ENCODE measurements at regions not wholly inside any gene's neighbourhood (a gene's known extent, or its start where the extent isn't known, plus 50 kb on each side); places are given as distances from the start of the nearest gene placed in this dataset.

GRCh38 chr11:133746663-133747306 is 98.5 kb downstream of the SPATA19 start:
- H3K27ac ChIP-seq (ENCODE audit: low read depth, low read length), result no peak overlapping the region
- H3K27me3 ChIP-seq (ENCODE audit: control insufficient read depth, insufficient read depth, low read length), result no peaks in the 10 kb centered on the region
- H3K9me3 ChIP-seq (ENCODE audit: control insufficient read depth, insufficient read depth, low read depth, low read length), result peaks cover 6% of the 10 kb centered on the region; the same call in 1 of the 2 replicates
- H3K9ac ChIP-seq (ENCODE audit: low read length), result no peak overlapping the region
- peaks cover 9% of the 10 kb centered on the region; the same call in 1 of the 2 replicates for H3K4me1 ChIP-seq (ENCODE audit: control insufficient read depth, insufficient read depth, low read length)
- no peaks in the 10 kb centered on the region for H3K36me3 ChIP-seq (ENCODE audit: control insufficient read depth, insufficient read depth, low read length)
- H3K4me3 ChIP-seq (ENCODE audit: low read depth, low read length), result no peak overlapping the region

- Histone ChIP-seq H3K4me1 (ENCODE audit: control insufficient read depth, insufficient read depth, low read length) (peaks cover 9% of the 10 kb centered on the region; the same call in 1 of the 2 replicates), H3K27me3 (ENCODE audit: control insufficient read depth, insufficient read depth, low read length) (no peaks in the 10 kb centered on the region), H3K36me3 (ENCODE audit: control insufficient read depth, insufficient read depth, low read length) (no peaks in the 10 kb centered on the region), H3K9me3 (ENCODE audit: control insufficient read depth, insufficient read depth, low read depth, low read length) (peaks cover 6% of the 10 kb centered on the region; the same call in 1 of the 2 replicates), H3K27ac (ENCODE audit: low read depth, low read length) (no peak overlapping the region), H3K9ac (ENCODE audit: low read length) (no peak overlapping the region), H3K4me3 (ENCODE audit: low read depth, low read length) (no peak overlapping the region)
Observed at GRCh38 chr11:133745791-133746190, 99.5 kb downstream of the SPATA19 start.

- no peaks in the 10 kb centered on the region for H3K27me3 ChIP-seq (ENCODE audit: control insufficient read depth, insufficient read depth, low read length)
- peaks cover 6% of the 10 kb centered on the region; the same call in 1 of the 2 replicates for H3K4me1 ChIP-seq (ENCODE audit: control insufficient read depth, insufficient read depth, low read length)
- H3K36me3 ChIP-seq (ENCODE audit: control insufficient read depth, insufficient read depth, low read length), result no peaks in the 10 kb centered on the region
- no peak overlapping the region for H3K4me3 ChIP-seq (ENCODE audit: low read depth, low read length)
- H3K9ac ChIP-seq (ENCODE audit: low read length), result no peak overlapping the region
- H3K9me3 ChIP-seq (ENCODE audit: control insufficient read depth, insufficient read depth, low read depth, low read length), result peaks cover 2% of the 10 kb centered on the region; the same call in 1 of the 2 replicates
- no peak overlapping the region for H3K27ac ChIP-seq (ENCODE audit: low read depth, low read length)
Observed at GRCh38 chr11:133742353-133742752, 103.0 kb downstream of the SPATA19 start.

- Histone ChIP-seq H3K9ac (ENCODE audit: low read length) (no peak overlapping the region), H3K4me1 (ENCODE audit: control insufficient read depth, insufficient read depth, low read length) (peaks cover 3% of the 10 kb centered on the region; the same call in 1 of the 2 replicates), H3K27ac (ENCODE audit: low read depth, low read length) (no peak overlapping the region), H3K9me3 (ENCODE audit: control insufficient read depth, insufficient read depth, low read depth, low read length) (peaks cover 2% of the 10 kb centered on the region; the same call in 1 of the 2 replicates), H3K36me3 (ENCODE audit: control insufficient read depth, insufficient read depth, low read length) (no peaks in the 10 kb centered on the region), H3K27me3 (ENCODE audit: control insufficient read depth, insufficient read depth, low read length) (no peaks in the 10 kb centered on the region), H3K4me3 (ENCODE audit: low read depth, low read length) (no peak overlapping the region)
Observed at GRCh38 chr11:133740963-133741362, 104.3 kb downstream of the SPATA19 start.

- Histone ChIP-seq H3K9ac (ENCODE audit: low read length) (no peak overlapping the region), H3K27ac (ENCODE audit: low read depth, low read length) (no peak overlapping the region), H3K36me3 (ENCODE audit: control insufficient read depth, insufficient read depth, low read length) (no peaks in the 10 kb centered on the region), H3K4me1 (ENCODE audit: control insufficient read depth, insufficient read depth, low read length) (no peaks in the 10 kb centered on the region), H3K9me3 (ENCODE audit: control insufficient read depth, insufficient read depth, low read depth, low read length) (peaks cover 2% of the 10 kb centered on the region; the same call in 1 of the 2 replicates), H3K27me3 (ENCODE audit: control insufficient read depth, insufficient read depth, low read length) (no peaks in the 10 kb centered on the region), H3K4me3 (ENCODE audit: low read depth, low read length) (no peak overlapping the region)
Observed at GRCh38 chr11:133739481-133739880, 105.8 kb downstream of the SPATA19 start.

GRCh38 chr11:133738624-133739023 is 106.7 kb downstream of the SPATA19 start:
- Histone ChIP-seq H3K27me3 (ENCODE audit: control insufficient read depth, insufficient read depth, low read length) (no peaks in the 10 kb centered on the region), H3K4me1 (ENCODE audit: control insufficient read depth, insufficient read depth, low read length) (no peaks in the 10 kb centered on the region), H3K36me3 (ENCODE audit: control insufficient read depth, insufficient read depth, low read length) (no peaks in the 10 kb centered on the region), H3K9ac (ENCODE audit: low read length) (no peak overlapping the region), H3K9me3 (ENCODE audit: control insufficient read depth, insufficient read depth, low read depth, low read length) (peaks cover 2% of the 10 kb centered on the region; the same call in 1 of the 2 replicates), H3K27ac (ENCODE audit: low read depth, low read length) (no peak overlapping the region), H3K4me3 (ENCODE audit: low read depth, low read length) (no peak overlapping the region)

- Histone ChIP-seq H3K9ac (ENCODE audit: low read length) (no peak overlapping the region), H3K36me3 (ENCODE audit: control insufficient read depth, insufficient read depth, low read length) (no peaks in the 10 kb centered on the region), H3K9me3 (ENCODE audit: control insufficient read depth, insufficient read depth, low read depth, low read length) (no peaks in the 10 kb centered on the region), H3K4me1 (ENCODE audit: control insufficient read depth, insufficient read depth, low read length) (peaks cover 11% of the 10 kb centered on the region; the same call in 1 of the 2 replicates), H3K27me3 (ENCODE audit: control insufficient read depth, insufficient read depth, low read length) (no peaks in the 10 kb centered on the region), H3K27ac (ENCODE audit: low read depth, low read length) (no peak overlapping the region), H3K4me3 (ENCODE audit: low read depth, low read length) (no peak overlapping the region)
Observed at GRCh38 chr11:133733631-133734030, 111.7 kb downstream of the SPATA19 start.

GRCh38 chr11:133732109-133732674 is 113.1 kb downstream of the SPATA19 start:
- H3K27ac ChIP-seq (ENCODE audit: low read depth, low read length), result no peak overlapping the region
- H3K4me3 ChIP-seq (ENCODE audit: low read depth, low read length), result no peak overlapping the region
- no peaks in the 10 kb centered on the region for H3K9me3 ChIP-seq (ENCODE audit: control insufficient read depth, insufficient read depth, low read depth, low read length)
- no peaks in the 10 kb centered on the region for H3K27me3 ChIP-seq (ENCODE audit: control insufficient read depth, insufficient read depth, low read length)
- no peak overlapping the region for H3K9ac ChIP-seq (ENCODE audit: low read length)
- H3K36me3 ChIP-seq (ENCODE audit: control insufficient read depth, insufficient read depth, low read length), result no peaks in the 10 kb centered on the region
- peaks cover 11% of the 10 kb centered on the region; the same call in 1 of the 2 replicates for H3K4me1 ChIP-seq (ENCODE audit: control insufficient read depth, insufficient read depth, low read length)

- Histone ChIP-seq H3K4me3 (ENCODE audit: low read depth, low read length) (no peak overlapping the region), H3K9me3 (ENCODE audit: control insufficient read depth, insufficient read depth, low read depth, low read length) (no peaks in the 10 kb centered on the region), H3K9ac (ENCODE audit: low read length) (no peak overlapping the region), H3K4me1 (ENCODE audit: control insufficient read depth, insufficient read depth, low read length) (peaks cover 11% of the 10 kb centered on the region; the same call in 1 of the 2 replicates), H3K27ac (ENCODE audit: low read depth, low read length) (no peak overlapping the region), H3K36me3 (ENCODE audit: control insufficient read depth, insufficient read depth, low read length) (no peaks in the 10 kb centered on the region), H3K27me3 (ENCODE audit: control insufficient read depth, insufficient read depth, low read length) (no peaks in the 10 kb centered on the region)
Observed at GRCh38 chr11:133727774-133728173, 117.5 kb downstream of the SPATA19 start.

- no peak overlapping the region for H3K27ac ChIP-seq (ENCODE audit: low read depth, low read length)
- no peaks in the 10 kb centered on the region for H3K9me3 ChIP-seq (ENCODE audit: control insufficient read depth, insufficient read depth, low read depth, low read length)
- no peak overlapping the region for H3K9ac ChIP-seq (ENCODE audit: low read length)
- no peaks in the 10 kb centered on the region for H3K27me3 ChIP-seq (ENCODE audit: control insufficient read depth, insufficient read depth, low read length)
- H3K36me3 ChIP-seq (ENCODE audit: control insufficient read depth, insufficient read depth, low read length), result no peaks in the 10 kb centered on the region
- H3K4me3 ChIP-seq (ENCODE audit: low read depth, low read length), result no peak overlapping the region
- peaks cover 3% of the 10 kb centered on the region; the same call in 1 of the 2 replicates for H3K4me1 ChIP-seq (ENCODE audit: control insufficient read depth, insufficient read depth, low read length)
Observed at GRCh38 chr11:133726542-133726941, 118.8 kb downstream of the SPATA19 start.

- Histone ChIP-seq H3K9ac (ENCODE audit: low read length) (no peak overlapping the region), H3K27ac (ENCODE audit: low read depth, low read length) (no peak overlapping the region), H3K4me3 (ENCODE audit: low read depth, low read length) (no peak overlapping the region), H3K27me3 (ENCODE audit: control insufficient read depth, insufficient read depth, low read length) (no peaks in the 10 kb centered on the region), H3K9me3 (ENCODE audit: control insufficient read depth, insufficient read depth, low read depth, low read length) (no peaks in the 10 kb centered on the region), H3K36me3 (ENCODE audit: control insufficient read depth, insufficient read depth, low read length) (no peaks in the 10 kb centered on the region), H3K4me1 (ENCODE audit: control insufficient read depth, insufficient read depth, low read length) (no peaks in the 10 kb centered on the region)
Observed at GRCh38 chr11:133724116-133724515, 121.2 kb downstream of the SPATA19 start.
